Ovary (tissue), 7 donors: ENCODE measurements at regions not wholly inside any gene's neighbourhood (a gene's known extent, or its start where the extent isn't known, plus 50 kb on each side); places are given as distances from the start of the nearest gene placed in this dataset.

Experiments used
- DNase-seq, 5 donors: peaks; one replicate each; pipeline ENCODE4 v3.0.0-alpha.2; 2019 to 2020
- H3K27ac ChIP-seq, 2 donors: fragments of 200-600 bp; one replicate each; pipeline versions ENCODE4 v1.5.1 to v1.8.0; 2019 to 2022
- H3K27me3 ChIP-seq: fragments of 200-600 bp; one replicate; pipeline ENCODE4 v1.8.0; 2022
- H3K36me3 ChIP-seq: fragments of 200-600 bp; sonication (generic); one replicate; pipeline ENCODE4 v1.5.1; 2019
- H3K4me1 ChIP-seq: one replicate; pipeline ENCODE4 v1.8.1; 2013; ENCODE audit warnings: mild to moderate bottlenecking, moderate library complexity; ENCODE audit not compliant: insufficient read depth
- H3K4me3 ChIP-seq: fragments of 200-600 bp; sonication (generic); one replicate; pipeline ENCODE4 v1.5.1; 2017
- H3K9me3 ChIP-seq, 2 donors: fragments of 200-600 bp in 1 of 2; sonication (generic) in 1 of 2; one replicate each; pipeline versions ENCODE4 v1.5.1 to v1.8.1; 2013 to 2019; ENCODE audit warnings: mild to moderate bottlenecking in 1 of 2, moderate library complexity in 1 of 2
- EP300 ChIP-seq: sonication (generic); formaldehyde crosslinking; IDR thresholded peaks from one replicate; pipeline ENCODE4 v1.6.1; 2017; ENCODE audit warnings: antibody characterized with exemption
- POLR2A ChIP-seq: fragments of 450-650 bp; IDR thresholded peaks from one replicate; pipeline ENCODE4 v1.6.1; 2017; ENCODE audit warnings: antibody characterized with exemption, mild to moderate bottlenecking, moderate library complexity
- WGBS, 3 donors: extraction: QIAGEN DNeasy Blood & Tissue Kit in 1 of 3; methylation state at CpG; one replicate each; pipeline versions ENCODE4 v1.1.5 to v1.1.7; 2013 to 2017; 5-methylcytosine and 5-hydroxymethylcytosine counted together
- intact Hi-C, 4 donors: fragments of 100-400 bp; cut with DNase I; formaldehyde crosslinking; loops; one replicate each; pipeline versions ENCODE4 v1.11.0 to v1.15.1; 2022 to 2023
- TF ChIP-seq, protein P1 (sequence below), 3 donors: fragments of 450-650 bp in 2 of 3; fragments of 200-600 bp in 1 of 3; IDR thresholded peaks; one replicate each; pipeline versions ENCODE4 v1.5.1 to v1.8.0; 2016 to 2022; ENCODE audit warnings: antibody characterized with exemption in 3 of 3, mild to moderate bottlenecking in 1 of 3
- donor health status: DM: no; HTN: no; CAD: no; lungs with moderate emphysema.
- donor health status: DM: no; HTN: no; CAD: no.
- donor health status: Bipolar disorder and iron deficiency.
- donor health status: DM: no; HTN: no; CAD: no.
- donor health status: DM: yes; HTN: yes; CAD: no.

DNA sequence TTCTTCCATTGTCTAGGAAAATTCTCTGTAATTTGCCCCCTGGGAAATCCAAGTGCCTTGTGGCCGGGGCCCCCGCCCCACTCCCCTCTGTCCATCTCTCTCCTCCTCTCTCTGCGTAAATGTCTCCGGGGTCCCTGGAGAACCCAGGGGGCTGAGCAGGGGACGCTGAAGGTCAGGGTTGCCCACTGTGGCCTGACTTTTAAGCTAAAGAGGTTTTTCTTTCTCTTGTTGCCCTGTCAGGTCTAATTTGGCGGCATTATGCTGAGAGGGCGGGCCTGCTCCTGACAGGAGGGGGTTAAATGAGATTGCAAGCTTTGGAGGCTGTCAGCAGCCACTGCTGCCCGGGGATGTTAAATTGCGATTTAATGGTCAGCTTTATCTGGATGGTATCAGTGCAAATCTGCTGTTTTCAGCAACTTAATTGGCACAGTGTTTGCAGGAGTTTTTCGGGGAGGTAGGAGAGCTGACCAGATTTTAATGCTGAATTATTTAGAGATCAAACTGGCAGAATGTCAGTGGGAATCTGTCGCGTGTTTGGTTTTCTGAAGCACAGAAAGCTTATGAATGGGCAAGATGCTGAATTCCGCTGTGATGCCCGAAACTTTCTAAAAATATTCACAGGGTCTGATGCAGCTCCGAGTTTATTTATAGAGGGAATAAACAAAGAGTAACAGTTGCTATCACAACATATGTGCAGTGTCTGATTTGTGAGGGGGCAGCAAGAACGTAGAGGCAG is 93.2 kb upstream of the SOX1 start:
- Histone ChIP-seq H3K27ac (no peak overlapping the region), H3K9me3 (no peaks in the 10 kb centered on the region), H3K27me3 (no peaks in the 10 kb centered on the region), H3K4me3 (no peak overlapping the region), H3K36me3 (no peaks in the 10 kb centered on the region), H3K4me1 (no peaks in the 10 kb centered on the region)
- no peak for DNase-seq
- TF ChIP-seq, protein P1, sequence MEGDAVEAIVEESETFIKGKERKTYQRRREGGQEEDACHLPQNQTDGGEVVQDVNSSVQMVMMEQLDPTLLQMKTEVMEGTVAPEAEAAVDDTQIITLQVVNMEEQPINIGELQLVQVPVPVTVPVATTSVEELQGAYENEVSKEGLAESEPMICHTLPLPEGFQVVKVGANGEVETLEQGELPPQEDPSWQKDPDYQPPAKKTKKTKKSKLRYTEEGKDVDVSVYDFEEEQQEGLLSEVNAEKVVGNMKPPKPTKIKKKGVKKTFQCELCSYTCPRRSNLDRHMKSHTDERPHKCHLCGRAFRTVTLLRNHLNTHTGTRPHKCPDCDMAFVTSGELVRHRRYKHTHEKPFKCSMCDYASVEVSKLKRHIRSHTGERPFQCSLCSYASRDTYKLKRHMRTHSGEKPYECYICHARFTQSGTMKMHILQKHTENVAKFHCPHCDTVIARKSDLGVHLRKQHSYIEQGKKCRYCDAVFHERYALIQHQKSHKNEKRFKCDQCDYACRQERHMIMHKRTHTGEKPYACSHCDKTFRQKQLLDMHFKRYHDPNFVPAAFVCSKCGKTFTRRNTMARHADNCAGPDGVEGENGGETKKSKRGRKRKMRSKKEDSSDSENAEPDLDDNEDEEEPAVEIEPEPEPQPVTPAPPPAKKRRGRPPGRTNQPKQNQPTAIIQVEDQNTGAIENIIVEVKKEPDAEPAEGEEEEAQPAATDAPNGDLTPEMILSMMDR (IDR thresholded peaks at IDR 0.05) = no peak
- TF ChIP-seq EP300 (no peak), POLR2A (no peak)
- 7 to 11% (median 11%) methylated on average over 16 of the region's 16 CpGs for WGBS, 3 donors
- intact Hi-C loops = no loop called here

DNA sequence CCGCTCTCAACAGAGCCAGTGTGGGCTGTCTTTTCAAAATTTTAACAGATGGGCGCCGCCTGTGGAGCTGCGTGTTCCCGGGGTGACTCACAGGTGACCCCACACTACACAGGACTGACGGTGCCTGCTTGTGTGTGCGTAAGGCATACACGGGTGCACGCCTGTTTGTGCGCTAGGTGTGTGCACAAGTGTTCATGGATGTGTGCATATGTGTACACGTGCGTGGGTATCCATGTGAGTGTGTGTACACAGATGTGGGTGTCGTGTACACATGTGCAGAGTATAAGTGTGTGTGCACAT is 92.7 kb upstream of the SOX1 start:
- Histone ChIP-seq H3K4me3 (no peak overlapping the region), H3K36me3 (no peaks in the 10 kb centered on the region), H3K4me1 (no peaks in the 10 kb centered on the region), H3K27ac (no peak overlapping the region), H3K27me3 (no peaks in the 10 kb centered on the region), H3K9me3 (no peaks in the 10 kb centered on the region)
- WGBS, 3 donors = 42 to 44% (median 44%) methylated on average over 13 of the region's 13 CpGs
- no peak for TF ChIP-seq POLR2A
- TF ChIP-seq EP300 = no peak
- TF ChIP-seq, protein P1 (IDR thresholded peaks at IDR 0.05) = no peak
- DNase-seq = no peak
- intact Hi-C loops = no loop called here

DNA sequence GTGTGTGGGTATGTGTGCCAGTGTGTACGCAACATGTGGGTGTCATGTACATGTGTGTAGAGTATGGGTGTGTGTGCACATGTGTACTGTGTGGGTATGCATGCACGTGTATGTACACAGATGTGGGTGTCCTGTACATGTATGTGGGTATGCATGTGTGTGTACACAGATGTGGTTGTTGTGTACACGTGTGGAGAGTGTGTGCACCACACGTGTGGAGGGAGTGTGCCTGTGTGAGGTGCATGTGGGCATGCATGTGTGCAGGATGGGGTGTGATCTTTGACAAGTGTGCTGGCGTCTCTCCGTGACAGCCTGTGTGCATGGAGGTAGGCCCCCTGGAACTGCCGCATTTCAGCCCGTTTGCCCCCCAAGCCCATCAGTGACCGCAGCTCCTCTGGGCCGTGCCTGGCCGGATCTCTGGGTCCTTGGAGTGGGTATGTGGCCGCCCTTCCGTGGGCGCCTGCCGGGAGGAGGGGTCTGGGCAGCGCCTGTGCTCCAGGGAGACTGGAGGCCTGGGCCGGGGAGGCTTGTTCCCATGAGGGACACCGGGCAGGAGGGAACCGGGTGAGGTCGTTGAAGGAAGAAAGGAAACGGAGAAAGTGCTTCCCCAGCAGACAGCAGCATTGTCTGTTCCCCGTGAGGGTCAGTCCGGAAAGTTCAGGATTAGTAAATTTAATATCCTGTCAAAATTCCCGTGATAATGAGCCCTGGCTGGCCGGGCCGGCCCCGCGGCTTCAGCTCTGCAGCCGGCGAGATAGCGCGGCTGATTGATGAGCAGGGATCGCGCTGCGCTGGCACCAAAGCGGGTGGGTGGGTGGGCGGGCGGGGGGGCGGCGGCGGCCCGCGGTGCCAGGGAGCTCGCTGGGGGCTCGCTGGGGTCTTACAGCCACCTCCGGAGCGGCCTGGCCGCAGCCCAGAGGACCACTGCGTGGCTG is 91.1 kb upstream of the SOX1 start:
- no peaks in the 10 kb centered on the region for H3K27me3 ChIP-seq
- TF ChIP-seq, protein P1 (IDR thresholded peaks at IDR 0.05) = no peak
- TF ChIP-seq POLR2A (no peak), EP300 (no peak)

DNA sequence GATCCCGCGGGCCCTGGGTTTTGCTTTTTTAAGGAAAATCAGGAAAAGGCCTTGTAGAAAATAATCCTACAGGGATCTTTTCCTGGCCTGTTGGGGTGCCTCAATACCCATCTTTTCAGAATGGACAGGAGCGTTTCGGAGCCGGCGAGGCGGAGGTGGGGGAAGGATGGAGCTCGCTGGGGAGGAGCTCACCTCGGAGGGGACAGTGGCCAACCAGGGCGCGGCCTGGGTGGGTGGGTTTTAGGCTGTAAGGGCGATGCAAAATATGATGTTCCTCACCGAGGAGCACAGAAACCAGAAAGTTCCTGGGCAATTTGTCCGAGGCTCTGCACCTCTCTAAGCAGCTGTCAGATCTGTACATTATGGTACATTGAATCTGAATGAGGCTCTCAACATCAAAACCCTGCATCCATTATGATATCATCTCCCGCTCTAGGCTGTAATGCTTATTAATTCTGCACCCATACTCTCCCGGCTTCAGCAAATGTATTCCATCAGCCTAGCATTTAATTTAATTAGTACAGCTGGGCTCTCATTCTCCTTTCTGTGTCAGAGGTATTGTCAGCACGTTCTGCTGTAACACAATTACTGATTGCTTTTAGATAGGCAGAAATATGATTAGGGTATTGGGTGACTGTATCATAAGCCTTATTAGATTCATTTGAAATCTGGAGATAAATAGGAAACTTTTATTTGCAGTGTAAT is 90.3 kb upstream of the SOX1 start:
- no peaks in the 10 kb centered on the region for H3K36me3 ChIP-seq
- no peaks in the 10 kb centered on the region for H3K27me3 ChIP-seq
- intact Hi-C loops = no loop called here
- WGBS, 3 donors = 60 to 65% (median 64%) methylated on average over 17 of the region's 17 CpGs
- no peak overlapping the region for H3K4me3 ChIP-seq
- DNase-seq = no peak
- TF ChIP-seq, protein P1 (IDR thresholded peaks at IDR 0.05) = no peak
- TF ChIP-seq EP300 = no peak
- no peak for TF ChIP-seq POLR2A
- no peak overlapping the region for H3K27ac ChIP-seq
- no peaks in the 10 kb centered on the region for H3K9me3 ChIP-seq
- no peaks in the 10 kb centered on the region for H3K4me1 ChIP-seq

More for the DNA sequence above, 91.1 kb upstream of the SOX1 start:
- no peaks in the 10 kb centered on the region for H3K36me3 ChIP-seq
- H3K4me3 ChIP-seq = no peak overlapping the region
- no peak for DNase-seq
- 19 to 36% (median 25%) methylated on average over 41 to 49 of the region's 49 CpGs for WGBS, 3 donors
- no peaks in the 10 kb centered on the region for H3K4me1 ChIP-seq
- intact Hi-C loops = no loop called here
- no peaks in the 10 kb centered on the region for H3K9me3 ChIP-seq
- no peak overlapping the region for H3K27ac ChIP-seq
